WTC11 (cell line): ENCODE measurements at regions not wholly inside any gene's neighbourhood (a gene's known extent, or its start where the extent isn't known, plus 50 kb on each side); places are given as distances from the start of the nearest gene placed in this dataset.

ENCODE experiments used
- ATF2 ChIP-seq: sonication (generic); formaldehyde crosslinking; IDR thresholded peaks from 2 replicates; pipeline ENCODE4 v1.8.1; 2022; ENCODE audit warnings: low read depth, missing genetic modification reagents, borderline replicate concordance
- CTCF ChIP-seq: fragments of 200-600 bp; IDR thresholded peaks from 2 replicates; pipeline ENCODE4 v1.8.0; 2022; ENCODE audit warnings: antibody characterized with exemption
- E2F4 ChIP-seq: sonication (generic); formaldehyde crosslinking; IDR thresholded peaks from 2 replicates; pipeline ENCODE4 v1.8.1; 2022; ENCODE audit warnings: low read depth, mild to moderate bottlenecking, moderate library complexity, missing genetic modification reagents, borderline replicate concordance
- ESRRA ChIP-seq: sonication (generic); formaldehyde crosslinking; IDR thresholded peaks from 2 replicates; pipeline ENCODE4 v1.8.1; 2022; ENCODE audit warnings: mild to moderate bottlenecking, missing genetic modification reagents, borderline replicate concordance
- GABPB1 ChIP-seq: sonication (generic); formaldehyde crosslinking; IDR thresholded peaks from 2 replicates; pipeline ENCODE4 v1.8.1; 2023; ENCODE audit warnings: mild to moderate bottlenecking, missing genetic modification reagents
- GTF2I ChIP-seq: fragments of 250-450 bp; sonication (Bioruptor Pico); conservative IDR thresholded peaks from 2 replicates; pipeline ENCODE4 v1.4.0; 2021; ENCODE audit warnings: mild to moderate bottlenecking
- RELA ChIP-seq: sonication (generic); formaldehyde crosslinking; IDR thresholded peaks from 2 replicates; pipeline ENCODE4 v1.8.1; 2022; ENCODE audit warnings: missing genetic modification reagents, mild to moderate bottlenecking, borderline replicate concordance
- SP1 ChIP-seq: sonication (generic); formaldehyde crosslinking; conservative IDR thresholded peaks from 2 replicates; pipeline ENCODE4 v1.8.1; 2022; ENCODE audit warnings: missing genetic modification reagents
- USF1 ChIP-seq: sonication (generic); formaldehyde crosslinking; IDR thresholded peaks from 2 replicates; pipeline ENCODE4 v1.8.0; 2022; ENCODE audit warnings: mild to moderate bottlenecking, missing genetic modification reagents
- ZBTB21 ChIP-seq: sonication (generic); formaldehyde crosslinking; IDR thresholded peaks from 2 replicates; pipeline ENCODE4 v1.8.1; 2023; ENCODE audit warnings: mild to moderate bottlenecking, missing genetic modification reagents, borderline replicate concordance
- ZNF121 ChIP-seq: sonication (generic); formaldehyde crosslinking; IDR thresholded peaks from 2 replicates; pipeline ENCODE4 v1.8.0; 2023; ENCODE audit warnings: missing genetic modification reagents
- ZNF423 ChIP-seq: fragments of 250-450 bp; sonication (Bioruptor Pico); IDR thresholded peaks from 2 replicates; pipeline ENCODE4 v2.1.2; 2022; ENCODE audit warnings: mild to moderate bottlenecking, moderate library complexity
- ZNF425 ChIP-seq: fragments of 250-450 bp; sonication (Bioruptor Pico); conservative IDR thresholded peaks from 2 replicates; pipeline ENCODE4 v1.9.0; 2021; ENCODE audit warnings: mild to moderate bottlenecking

GRCh38 chr22:47818496-47818895, 1056.0 kb downstream of the TBC1D22A start:
- TF ChIP-seq GTF2I (CRISPR knock-in tag) (no peak), CTCF (no peak), E2F4 (CRISPR knock-in tag) (no peak), ZBTB21 (CRISPR knock-in tag) (no peak), ZNF425 (CRISPR knock-in tag) (no peak), ATF2 (no peak), ZNF423 (no peak), USF1 (no peak), ZNF121 (no peak), RELA (no peak), GABPB1 (CRISPR knock-in tag) (no peak), SP1 (CRISPR knock-in tag) (no peak), ESRRA (CRISPR knock-in tag) (no peak)
